Astrocyte of the spinal cord (primary cell): ENCODE measurements at regions not wholly inside any gene's neighbourhood (a gene's known extent, or its start where the extent isn't known, plus 50 kb on each side); places are given as distances from the start of the nearest gene placed in this dataset.

Experiments used
- DNase-seq: peaks from one replicate; pipeline ENCODE4 v3.0.0; 2011; ENCODE audit warnings: low read depth, low spot score
- H3K4me3 ChIP-seq: 2 replicates; pipeline ENCODE4 v1.5.1; 2011; ENCODE audit warnings: low read depth, mild to moderate bottlenecking, low read length, moderate library complexity
- in situ Hi-C: cut with HindIII; loops from 2 replicates; pipeline ENCODE4 v1.10.0; 2017; ENCODE audit warnings: low sequenced_read_pairs
- TF ChIP-seq, protein P1 (sequence below): IDR thresholded peaks from 2 replicates; pipeline ENCODE4 v1.5.1; 2012; ENCODE audit warnings: low read depth, mild to moderate bottlenecking, low read length, inconsistent platforms

DNA sequence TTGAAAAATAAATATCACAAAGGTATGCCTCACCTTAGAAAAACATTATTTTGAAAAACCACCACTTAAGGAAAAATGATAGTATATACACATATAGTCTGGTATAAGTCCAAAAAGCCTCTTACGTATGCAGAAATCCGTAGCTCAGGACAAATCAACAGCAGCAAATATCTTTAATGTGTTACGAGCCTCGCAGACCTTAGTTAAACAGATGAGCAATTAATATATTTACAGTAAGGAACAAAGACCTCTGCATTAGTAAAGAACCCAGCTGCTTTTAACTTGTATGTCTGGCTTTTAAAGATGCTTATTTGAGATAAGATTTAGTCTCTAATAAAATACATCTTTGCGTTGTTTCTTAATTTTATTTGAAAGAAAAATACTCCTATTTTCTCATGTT is 79.9 kb upstream of the CHRM3 start:
- in situ Hi-C loops = no loop called here
- DNase-seq = no peak

DNA sequence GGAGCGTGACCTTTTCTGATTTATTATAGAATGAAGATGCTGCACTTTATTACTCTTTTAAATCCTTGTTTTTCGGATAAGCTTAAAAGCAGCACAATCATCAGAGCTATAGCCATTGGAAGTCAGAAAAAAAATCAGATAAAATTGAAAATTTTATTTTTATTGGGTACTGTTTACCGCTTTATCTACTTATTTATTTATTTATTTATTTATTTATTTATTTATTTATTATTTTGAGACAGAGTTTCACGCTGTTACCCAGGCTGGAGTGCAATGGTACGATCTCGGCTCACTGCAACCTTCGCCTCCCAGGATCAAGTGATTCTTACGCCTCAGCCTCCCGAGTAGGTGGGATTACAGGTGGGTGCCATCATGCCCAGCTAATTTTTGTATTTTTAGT is 83.1 kb upstream of the CHRM3 start:
- in situ Hi-C loops = no loop called here
- no peak overlapping the region for H3K4me3 ChIP-seq
- DNase-seq = no peak
- TF ChIP-seq, protein P1, sequence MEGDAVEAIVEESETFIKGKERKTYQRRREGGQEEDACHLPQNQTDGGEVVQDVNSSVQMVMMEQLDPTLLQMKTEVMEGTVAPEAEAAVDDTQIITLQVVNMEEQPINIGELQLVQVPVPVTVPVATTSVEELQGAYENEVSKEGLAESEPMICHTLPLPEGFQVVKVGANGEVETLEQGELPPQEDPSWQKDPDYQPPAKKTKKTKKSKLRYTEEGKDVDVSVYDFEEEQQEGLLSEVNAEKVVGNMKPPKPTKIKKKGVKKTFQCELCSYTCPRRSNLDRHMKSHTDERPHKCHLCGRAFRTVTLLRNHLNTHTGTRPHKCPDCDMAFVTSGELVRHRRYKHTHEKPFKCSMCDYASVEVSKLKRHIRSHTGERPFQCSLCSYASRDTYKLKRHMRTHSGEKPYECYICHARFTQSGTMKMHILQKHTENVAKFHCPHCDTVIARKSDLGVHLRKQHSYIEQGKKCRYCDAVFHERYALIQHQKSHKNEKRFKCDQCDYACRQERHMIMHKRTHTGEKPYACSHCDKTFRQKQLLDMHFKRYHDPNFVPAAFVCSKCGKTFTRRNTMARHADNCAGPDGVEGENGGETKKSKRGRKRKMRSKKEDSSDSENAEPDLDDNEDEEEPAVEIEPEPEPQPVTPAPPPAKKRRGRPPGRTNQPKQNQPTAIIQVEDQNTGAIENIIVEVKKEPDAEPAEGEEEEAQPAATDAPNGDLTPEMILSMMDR = no peak

More for the DNA sequence above, 79.9 kb upstream of the CHRM3 start:
- TF ChIP-seq, protein P1 = no peak
- no peak overlapping the region for H3K4me3 ChIP-seq

DNA sequence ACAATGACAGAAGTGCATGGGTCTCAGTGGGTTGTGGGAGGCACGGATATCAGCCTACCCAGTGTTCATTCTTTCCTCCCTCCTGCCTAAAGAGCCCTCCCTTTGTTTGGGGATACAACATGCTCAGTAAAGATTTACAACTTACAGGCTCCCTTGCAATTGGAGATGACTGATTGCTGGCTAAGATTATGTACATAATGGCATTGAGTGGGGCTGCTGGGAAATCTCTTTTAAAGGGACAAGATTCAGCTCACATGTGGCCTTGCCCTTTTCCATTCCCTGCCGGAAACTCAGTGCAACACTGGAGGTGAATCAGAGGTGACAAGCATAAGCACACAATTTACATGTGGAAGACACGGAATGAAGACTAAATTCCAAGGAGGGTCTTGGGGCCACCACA is 83.7 kb upstream of the CHRM3 start:
- no peak overlapping the region for H3K4me3 ChIP-seq
- DNase-seq = no peak
- TF ChIP-seq, protein P1 = no peak
- in situ Hi-C loops = no loop called here

DNA sequence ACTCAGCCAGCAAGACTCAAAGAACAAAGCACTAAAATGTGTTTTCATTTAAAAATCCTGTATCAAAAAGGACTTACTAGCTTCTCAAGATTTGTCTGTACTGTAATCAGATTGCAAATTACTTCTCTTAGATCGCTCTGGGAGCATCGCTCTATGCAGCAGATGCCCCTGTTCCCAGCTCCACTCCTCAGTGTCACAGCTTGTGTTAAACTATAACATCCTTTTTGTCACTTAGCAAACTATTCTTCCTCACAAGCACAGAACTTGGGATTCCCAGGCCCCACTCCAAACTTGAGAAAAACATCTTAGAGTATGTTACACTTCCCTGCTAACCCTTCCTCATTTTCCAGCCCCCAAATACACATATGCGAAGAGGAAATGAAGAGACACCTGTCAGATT is 85.1 kb upstream of the CHRM3 start:
- in situ Hi-C loops = no loop called here
- DNase-seq = no peak
- TF ChIP-seq, protein P1 = no peak
- no peak overlapping the region for H3K4me3 ChIP-seq

DNA sequence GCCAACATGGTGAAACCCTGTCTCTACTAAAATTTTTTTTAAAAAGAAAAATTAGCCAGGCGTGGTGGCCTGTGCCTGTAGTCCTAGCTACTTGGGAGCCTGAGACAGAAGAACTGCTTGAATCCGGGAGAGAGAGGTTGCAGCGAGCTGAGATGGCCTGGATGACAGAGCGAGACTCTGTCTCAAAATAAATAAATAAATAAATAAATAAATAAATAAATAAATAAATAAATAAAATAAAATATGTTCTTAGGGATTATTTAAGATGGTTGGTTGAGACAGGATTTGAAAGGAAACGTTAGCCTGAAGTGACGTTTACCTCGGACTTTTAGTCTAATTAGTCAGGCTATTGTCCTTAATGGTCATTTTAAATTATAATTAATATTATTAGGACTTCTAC is 88.5 kb upstream of the CHRM3 start:
- no peak overlapping the region for H3K4me3 ChIP-seq
- TF ChIP-seq, protein P1 = no peak
- in situ Hi-C loops = no loop called here
- no peak for DNase-seq

DNA sequence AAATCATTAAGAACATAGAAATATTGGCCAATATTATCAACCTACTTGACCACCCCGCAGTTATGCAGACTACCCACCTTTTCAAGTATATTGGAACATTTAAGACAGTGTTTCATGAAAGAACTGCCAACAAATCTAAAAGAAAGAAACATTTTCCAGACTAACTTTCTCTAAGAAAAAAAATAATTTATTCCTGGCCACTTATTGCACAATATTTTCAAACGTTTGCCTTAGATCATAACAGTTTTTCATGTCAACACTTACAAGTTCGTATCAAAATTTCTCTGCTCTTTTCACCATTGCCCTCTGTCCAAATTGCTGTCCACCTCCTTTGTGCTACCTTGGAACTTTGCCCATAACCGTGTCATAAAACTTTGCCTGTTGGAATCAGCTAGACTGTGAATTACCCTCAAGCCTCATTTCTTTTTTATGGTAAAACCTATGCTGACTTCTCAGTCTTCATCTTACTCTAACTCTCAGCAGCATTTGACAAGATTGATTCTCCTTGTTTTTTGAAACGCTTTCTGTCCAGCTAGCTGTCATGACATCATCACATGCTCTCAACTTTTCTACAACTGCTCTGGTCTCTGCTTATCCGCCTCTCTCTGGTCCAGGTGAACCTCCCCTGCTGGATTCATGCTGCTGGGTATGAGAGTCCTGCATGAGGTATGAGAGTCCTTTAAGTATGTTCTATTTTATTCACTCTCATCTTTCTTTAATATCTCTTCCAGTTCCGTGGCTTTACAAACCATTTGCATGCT is 92.8 kb upstream of the CHRM3 start:
- in situ Hi-C loops = no loop called here
- H3K4me3 ChIP-seq = no peak overlapping the region
- TF ChIP-seq, protein P1 = no peak
- no peak for DNase-seq
